K562 (cell line): ENCODE measurements at regions not wholly inside any gene's neighbourhood (a gene's known extent, or its start where the extent isn't known, plus 50 kb on each side); places are given as distances from the start of the nearest gene placed in this dataset.

Source experiments
- ATAC-seq: fragments of 200-7000 bp; cut with Tn5 transposase; 3 replicates; pipeline ENCODE4 v1.9.1; 2020; ENCODE audit warnings: moderate library complexity
- BruUV-seq: library from RNA; stranded (reverse); fragments of 400-500 nt; replicated peaks from 2 replicates; lab custom pipeline; 2021; lab: Mats Ljungman, UMichigan
- CTCF ChIA-PET: fragments of 300-600 bp; formaldehyde crosslinking; extraction: SDS; loops from one replicate; lab custom pipeline; 2021; ENCODE audit warnings: low intra/inter-chr PET ratio; lab: Yijun Ruan, JAX
- POLR2A ChIA-PET: fragments of 300-600, 350-650 bp; sonication (Branson Sonifier 250); formaldehyde crosslinking; extraction: SDS; loops from one replicate; lab custom pipeline; 2021; ENCODE audit warnings: antibody characterized with exemption, inconsistent platforms; lab: Yijun Ruan, JAX
- DNase-seq, 4 experiments: peaks; one replicate each; pipeline versions ENCODE4 v3.0.0 to v3.0.0-alpha.2; 2011 to 2018; ENCODE audit warnings: low spot score in 3 of 4, mixed read lengths in 3 of 4; ENCODE audit errors: extremely low read depth in 1 of 4
- FAIRE-seq: peaks from 2 replicates; lab custom pipeline; 2011; peaks lifted over from hg19 to GRCh38; lab: Jason Lieb, UNC
- H2AFZ ChIP-seq: 2 replicates; pipeline ENCODE4 v1.6.0; 2011; ENCODE audit warnings: low read depth, low read length, control low read depth, inconsistent platforms
- H3K27ac ChIP-seq: fragments of 200-600 bp; 3 replicates; pipeline ENCODE4 v1.8.0; 2011; ENCODE audit warnings: low read depth, mild to moderate bottlenecking, control low read depth, inconsistent platforms, low read length, moderate library complexity, mixed read lengths; ENCODE audit errors: extremely low read depth
- H3K27me3 ChIP-seq, 2 experiments: fragments of 300-600 bp in 1 of 2; 2 replicates in 1 of 2; 3 replicates in 1 of 2; pipeline versions ENCODE4 v1.6.0 to v1.8.0; 2011; ENCODE audit warnings: inconsistent platforms in 2 of 2, low read length in 2 of 2, mild to moderate bottlenecking in 1 of 2, mixed read lengths in 1 of 2, moderate library complexity in 1 of 2; ENCODE audit not compliant: control insufficient read depth in 2 of 2, insufficient read depth in 2 of 2
- H3K36me3 ChIP-seq: fragments of 300-600 bp; 3 replicates; pipeline ENCODE4 v1.8.0; 2011; ENCODE audit warnings: mild to moderate bottlenecking, low read length, inconsistent platforms; ENCODE audit not compliant: control insufficient read depth, insufficient read depth
- H3K4me1 ChIP-seq, 2 experiments: fragments of 200-600 bp in 1 of 2; replicated peaks in 1 of 2; 2 replicates in 1 of 2; 3 replicates in 1 of 2; pipeline versions ENCODE4 v1.5.1 to v1.8.0; 2011; ENCODE audit warnings: inconsistent platforms in 2 of 2, low read length in 2 of 2, mild to moderate bottlenecking in 1 of 2, mixed read lengths in 1 of 2, moderate library complexity in 1 of 2; ENCODE audit not compliant: control insufficient read depth in 2 of 2, insufficient read depth in 2 of 2
- H3K4me2 ChIP-seq: 2 replicates; pipeline ENCODE4 v1.6.1; 2011; ENCODE audit warnings: low read length, control low read depth, inconsistent platforms, mixed read lengths; ENCODE audit not compliant: insufficient read depth
- H3K4me3 ChIP-seq: fragments of 200-600 bp; sonication (generic), shearing (Covaris generic); 2 replicates; pipeline ENCODE4 v1.5.1; 2016; ENCODE audit warnings: control low read depth, inconsistent platforms
- H3K79me2 ChIP-seq: fragments of 200-600 bp; 3 replicates; pipeline ENCODE4 v1.8.0; 2011; ENCODE audit warnings: low read length, inconsistent platforms; ENCODE audit not compliant: control insufficient read depth, insufficient read depth
- H3K9ac ChIP-seq, 2 experiments: 2 replicates each; pipeline versions ENCODE4 v1.6.0 to v1.6.1; 2011; ENCODE audit warnings: low read depth in 2 of 2, low read length in 2 of 2, control low read depth in 1 of 2, inconsistent platforms in 1 of 2, mild to moderate bottlenecking in 1 of 2, mixed read lengths in 1 of 2; ENCODE audit not compliant: insufficient read depth in 1 of 2
- H3K9me1 ChIP-seq: one replicate; pipeline ENCODE4 v1.6.0; 2011; ENCODE audit warnings: inconsistent platforms, mild to moderate bottlenecking, low read length, moderate library complexity; ENCODE audit not compliant: control insufficient read depth, insufficient read depth
- H3K9me3 ChIP-seq: replicated peaks from 2 replicates; pipeline ENCODE4 v1.5.1; 2011; ENCODE audit warnings: low read depth, low read length, inconsistent platforms; ENCODE audit not compliant: control insufficient read depth, insufficient read depth
- H4K20me1 ChIP-seq: replicated peaks from 2 replicates; pipeline ENCODE4 v1.6.1; 2011; ENCODE audit warnings: low read length, inconsistent platforms, mixed read lengths; ENCODE audit not compliant: control insufficient read depth, insufficient read depth
- BCL6 ChIP-seq: fragments of 250-450 bp; sonication (Bioruptor Pico); IDR thresholded peaks from 2 replicates; pipeline ENCODE4 v1.4.0; 2020
- BDP1 ChIP-seq: IDR thresholded peaks from 3 replicates; pipeline ENCODE4 v1.6.1; 2011; ENCODE audit not compliant: insufficient read length, insufficient read depth
- CC2D1A ChIP-seq: fragments of 450-650 bp; IDR thresholded peaks from 2 replicates; pipeline ENCODE4 v1.6.1; 2017; ENCODE audit warnings: mild to moderate bottlenecking
- ESRRA ChIP-seq: fragments of 450-650 bp; IDR thresholded peaks from 2 replicates; pipeline ENCODE4 v1.6.1; 2014; ENCODE audit warnings: low read depth, mild to moderate bottlenecking, moderate library complexity, borderline replicate concordance
- MYNN ChIP-seq, 2 experiments: sonication (generic); formaldehyde crosslinking in 1 of 2; IDR thresholded peaks; 2 replicates each; pipeline versions ENCODE4 v1.5.0 to v1.6.1; 2016 to 2020; ENCODE audit warnings: antibody characterized with exemption in 1 of 2, missing genetic modification reagents in 1 of 2
- NCOA4 ChIP-seq: fragments of 450-650 bp; IDR thresholded peaks from 2 replicates; pipeline ENCODE4 v1.6.1; 2018; ENCODE audit warnings: mild to moderate bottlenecking; ENCODE audit not compliant: partially characterized antibody
- NR2C2 ChIP-seq, 2 experiments: fragments of 200-800 bp in 1 of 2; sonication (Bioruptor generic) in 1 of 2; sonication (generic) in 1 of 2; formaldehyde crosslinking in 1 of 2; IDR thresholded peaks; 2 replicates each; pipeline versions ENCODE4 v1.6.1 to v1.8.0; 2016 to 2022; ENCODE audit warnings: mild to moderate bottlenecking in 1 of 2, missing compliant biosample characterization in 1 of 2, missing genetic modification characterization in 1 of 2, missing genetic modification reagents in 1 of 2
- RAD21 ChIP-seq, 2 experiments: fragments of 250-450 bp in 1 of 2; fragments of 450-650 bp in 1 of 2; sonication (Bioruptor Pico) in 1 of 2; formaldehyde crosslinking in 1 of 2; IDR thresholded peaks in 1 of 2; conservative IDR thresholded peaks in 1 of 2; 2 replicates each; pipeline versions ENCODE4 v1.4.0 to v1.8.0; 2020 to 2022; ENCODE audit warnings: mild to moderate bottlenecking in 2 of 2, moderate library complexity in 1 of 2
- SMAD4 ChIP-seq: fragments of 250-450 bp; sonication (Bioruptor Pico); conservative IDR thresholded peaks from 2 replicates; pipeline ENCODE4 v1.8.0; 2021; ENCODE audit warnings: inconsistent platforms, mild to moderate bottlenecking, moderate library complexity
- SOX6 ChIP-seq: fragments of 450-650 bp; IDR thresholded peaks from 2 replicates; pipeline ENCODE4 v1.6.1; 2014; ENCODE audit warnings: mild to moderate bottlenecking
- THRAP3 ChIP-seq: fragments of 450-650 bp; IDR thresholded peaks from 2 replicates; pipeline ENCODE4 v1.6.1; 2016; ENCODE audit warnings: mild to moderate bottlenecking, inconsistent platforms, borderline replicate concordance
- YBX1 ChIP-seq: fragments of 450-650 bp; IDR thresholded peaks from 2 replicates; pipeline ENCODE4 v1.7.1; 2016; ENCODE audit warnings: mild to moderate bottlenecking
- ZFP30 ChIP-seq: fragments of 250-450 bp; sonication (Bioruptor Pico); IDR thresholded peaks from 2 replicates; pipeline ENCODE4 v1.8.0; 2022; ENCODE audit warnings: moderate library complexity, mild to moderate bottlenecking, inconsistent platforms, borderline replicate concordance
- ZNF197 ChIP-seq: fragments of 200-800 bp; sonication (Bioruptor generic); IDR thresholded peaks from 2 replicates; pipeline ENCODE4 v1.6.1; 2016; ENCODE audit warnings: low read depth, missing genetic modification characterization, missing compliant biosample characterization
- ZNF444 ChIP-seq: fragments of 250-450 bp; sonication (Bioruptor Pico); IDR thresholded peaks from 2 replicates; pipeline ENCODE4 v1.4.0; 2020; ENCODE audit warnings: mild to moderate bottlenecking, moderate library complexity
- WGBS: fragments of 100-300 bp; shearing (Covaris generic); methylation state at CpG from one replicate; pipeline ENCODE4 v1.1.6; 2016; ENCODE audit warnings: low coverage, mixed read lengths; ENCODE audit not compliant: insufficient coverage; ENCODE audit errors: missing lambda C conversion rate; 5-methylcytosine and 5-hydroxymethylcytosine counted together
- in situ Hi-C: fragments of 300-500 bp; cut with MboI; formaldehyde crosslinking; loops from 4 replicates; pipeline ENCODE4 v1.15.0; 2018; ENCODE audit warnings: inconsistent platforms, mixed read lengths
- intact Hi-C: fragments of 100-400 bp; cut with micrococcal nuclease; formaldehyde crosslinking; loops from 2 replicates; pipeline ENCODE4 v1.14.2; 2022
- TF ChIP-seq, protein P1 (sequence below): fragments of 450-650 bp; formaldehyde crosslinking; IDR thresholded peaks from 2 replicates; pipeline ENCODE4 v1.4.0; 2020; ENCODE audit warnings: mild to moderate bottlenecking
- TF ChIP-seq, protein P2 (sequence below): sonication (generic); formaldehyde crosslinking; IDR thresholded peaks from 2 replicates; pipeline ENCODE4 v1.9.0; 2022; ENCODE audit warnings: mild to moderate bottlenecking, missing genetic modification reagents

DNA sequence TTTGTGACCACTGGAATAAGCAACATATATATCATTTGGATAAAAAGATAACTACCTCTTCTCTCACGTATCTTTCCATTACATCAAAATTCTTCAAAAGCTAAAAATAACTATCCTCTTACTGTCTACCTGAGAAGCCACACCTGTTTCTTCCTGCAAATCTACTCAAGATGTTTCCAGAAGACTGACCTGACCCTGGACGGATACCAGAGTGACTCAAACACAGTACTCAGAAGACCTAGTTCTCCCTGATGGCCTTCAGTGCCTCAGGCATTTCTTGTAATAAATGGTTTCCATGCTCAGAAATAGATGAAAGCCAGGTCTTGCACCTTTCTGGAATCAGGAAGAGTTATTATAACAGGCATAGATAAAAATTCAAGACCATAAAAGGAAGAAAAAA, 245.9 kb upstream of the PIK3R1 start:
- Histone ChIP-seq H3K4me3 (no peak overlapping the region), H3K4me2 (no peak overlapping the region), H3K36me3 (no peaks in the 10 kb centered on the region), H3K4me1 (no peaks in the 10 kb centered on the region), H2AFZ (no peak overlapping the region), H3K9ac (no peak overlapping the region), H3K9me3 (no peaks in the 10 kb centered on the region), H3K9me1 (no peaks in the 10 kb centered on the region), H3K27ac (no peak overlapping the region), H3K27me3 (no peaks in the 10 kb centered on the region), H4K20me1 (no peaks in the 10 kb centered on the region), H3K79me2 (no peaks in the 10 kb centered on the region)
- TF ChIP-seq ESRRA: no peak
- TF ChIP-seq CC2D1A: no peak
- no peak for TF ChIP-seq MYNN (IDR thresholded peaks at IDR 0.05)
- TF ChIP-seq MYNN (CRISPR knock-in tag; IDR thresholded peaks at IDR 0.05): no peak
- TF ChIP-seq NR2C2 (CRISPR knock-in tag; IDR thresholded peaks at IDR 0.05): no peak
- TF ChIP-seq NR2C2 (tag; IDR thresholded peaks at IDR 0.05): no peak
- TF ChIP-seq ZNF444 (CRISPR knock-in tag): no peak
- TF ChIP-seq ZNF197 (CRISPR knock-in tag): no peak
- TF ChIP-seq, protein P1, sequence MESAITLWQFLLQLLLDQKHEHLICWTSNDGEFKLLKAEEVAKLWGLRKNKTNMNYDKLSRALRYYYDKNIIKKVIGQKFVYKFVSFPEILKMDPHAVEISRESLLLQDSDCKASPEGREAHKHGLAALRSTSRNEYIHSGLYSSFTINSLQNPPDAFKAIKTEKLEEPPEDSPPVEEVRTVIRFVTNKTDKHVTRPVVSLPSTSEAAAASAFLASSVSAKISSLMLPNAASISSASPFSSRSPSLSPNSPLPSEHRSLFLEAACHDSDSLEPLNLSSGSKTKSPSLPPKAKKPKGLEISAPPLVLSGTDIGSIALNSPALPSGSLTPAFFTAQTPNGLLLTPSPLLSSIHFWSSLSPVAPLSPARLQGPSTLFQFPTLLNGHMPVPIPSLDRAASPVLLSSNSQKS (CRISPR knock-in tag): no peak
- no peak for TF ChIP-seq SOX6
- TF ChIP-seq, protein P2, sequence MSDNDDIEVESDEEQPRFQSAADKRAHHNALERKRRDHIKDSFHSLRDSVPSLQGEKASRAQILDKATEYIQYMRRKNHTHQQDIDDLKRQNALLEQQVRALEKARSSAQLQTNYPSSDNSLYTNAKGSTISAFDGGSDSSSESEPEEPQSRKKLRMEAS: no peak
- TF ChIP-seq ZFP30 (CRISPR knock-in tag): no peak
- TF ChIP-seq NCOA4: no peak
- no peak for TF ChIP-seq BDP1
- no peak for TF ChIP-seq BCL6 (CRISPR knock-in tag)
- no peak for TF ChIP-seq THRAP3
- no peak for TF ChIP-seq SMAD4
- TF ChIP-seq RAD21 (CRISPR knock-in tag; conservative IDR thresholded peaks at IDR 0.05 in 1 of 2, IDR thresholded peaks at IDR 0.05 in 1 of 2): no peak
- no peak for TF ChIP-seq YBX1
- WGBS: 4% methylated on average over 2 of the region's 2 CpGs
- in situ Hi-C loops (no loop called here), intact Hi-C loops (no loop called here)
- CTCF ChIA-PET: no interaction called here
- FAIRE-seq (no peak), ATAC-seq (no peak), DNase-seq (no peak)
- no TSS peak for BruUV-seq
- POLR2A ChIA-PET: no interaction called here
